Transverse colon (tissue), 3 donors: ENCODE measurements at regions not wholly inside any gene's neighbourhood (a gene's known extent, or its start where the extent isn't known, plus 50 kb on each side); places are given as distances from the start of the nearest gene placed in this dataset.

Experiments used
- POLR2A ChIP-seq: fragments of 450-650 bp; IDR thresholded peaks from one replicate; pipeline ENCODE4 v1.6.1; 2016; ENCODE audit warnings: antibody characterized with exemption, mild to moderate bottlenecking, moderate library complexity
- TF ChIP-seq, protein P1 (sequence below), 5 experiments: fragments of 200-600 bp in 3 of 5; fragments of 450-650 bp in 2 of 5; sonication (generic) in 3 of 5; IDR thresholded peaks; 1 replicate in 2 of 5; 2 replicates in 3 of 5; pipeline ENCODE4 v1.5.1; 2016 to 2017; ENCODE audit warnings: antibody characterized with exemption in 5 of 5, inconsistent platforms in 3 of 5, mild to moderate bottlenecking in 2 of 5, moderate library complexity in 1 of 5

DNA sequence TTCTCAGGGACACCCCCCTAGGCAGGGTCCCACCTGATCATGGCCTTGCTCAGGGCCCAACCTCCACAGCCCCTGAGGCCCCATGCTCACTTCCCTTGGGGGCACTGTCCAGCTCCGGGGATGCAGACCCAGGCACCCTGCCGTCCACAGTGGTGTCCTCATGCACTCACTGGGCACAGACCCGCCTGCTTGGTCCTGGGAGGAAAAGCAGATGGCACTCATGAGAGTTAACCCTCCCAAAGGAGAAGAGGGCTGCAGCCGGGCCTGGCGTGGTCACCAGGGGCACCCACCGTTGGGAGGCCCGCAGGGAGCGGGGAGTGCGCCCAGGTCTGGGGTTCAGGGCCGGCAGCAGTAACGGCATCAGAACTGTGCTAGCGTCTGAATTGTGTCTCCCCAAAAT is 1270.9 kb downstream of the BRD1 start:
- TF ChIP-seq, protein P1, sequence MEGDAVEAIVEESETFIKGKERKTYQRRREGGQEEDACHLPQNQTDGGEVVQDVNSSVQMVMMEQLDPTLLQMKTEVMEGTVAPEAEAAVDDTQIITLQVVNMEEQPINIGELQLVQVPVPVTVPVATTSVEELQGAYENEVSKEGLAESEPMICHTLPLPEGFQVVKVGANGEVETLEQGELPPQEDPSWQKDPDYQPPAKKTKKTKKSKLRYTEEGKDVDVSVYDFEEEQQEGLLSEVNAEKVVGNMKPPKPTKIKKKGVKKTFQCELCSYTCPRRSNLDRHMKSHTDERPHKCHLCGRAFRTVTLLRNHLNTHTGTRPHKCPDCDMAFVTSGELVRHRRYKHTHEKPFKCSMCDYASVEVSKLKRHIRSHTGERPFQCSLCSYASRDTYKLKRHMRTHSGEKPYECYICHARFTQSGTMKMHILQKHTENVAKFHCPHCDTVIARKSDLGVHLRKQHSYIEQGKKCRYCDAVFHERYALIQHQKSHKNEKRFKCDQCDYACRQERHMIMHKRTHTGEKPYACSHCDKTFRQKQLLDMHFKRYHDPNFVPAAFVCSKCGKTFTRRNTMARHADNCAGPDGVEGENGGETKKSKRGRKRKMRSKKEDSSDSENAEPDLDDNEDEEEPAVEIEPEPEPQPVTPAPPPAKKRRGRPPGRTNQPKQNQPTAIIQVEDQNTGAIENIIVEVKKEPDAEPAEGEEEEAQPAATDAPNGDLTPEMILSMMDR (IDR thresholded peaks at IDR 0.05), result no peak
- no peak for TF ChIP-seq POLR2A
